Stimulated activated CD8-positive, alpha-beta memory T cell treated with anti-CD3 and anti-CD28 coated beads, Interleukin-2, amount 100 ng/mL, for 1 hour (primary cell): ENCODE measurements at regions not wholly inside any gene's neighbourhood (a gene's known extent, or its start where the extent isn't known, plus 50 kb on each side); places are given as distances from the start of the nearest gene placed in this dataset.

ENCODE experiments used
- DNase-seq, 2 donors: peaks; one replicate each; pipeline ENCODE4 v3.0.0-alpha.2; 2020; ENCODE audit warnings: low read depth in 2 of 2

- DNase-seq, result no peak
Measured at GRCh38 chr10:129101232-129101980, 365.6 kb upstream of the MGMT start.

GRCh38 chr10:129102906-129103693, 363.9 kb upstream of the MGMT start:
- DNase-seq, result no peak

- DNase-seq, result no peak
Measured at GRCh38 chr10:129104266-129105045, 362.6 kb upstream of the MGMT start.

GRCh38 chr10:129105266-129105665, 361.8 kb upstream of the MGMT start:
- DNase-seq, result no peak

DNA sequence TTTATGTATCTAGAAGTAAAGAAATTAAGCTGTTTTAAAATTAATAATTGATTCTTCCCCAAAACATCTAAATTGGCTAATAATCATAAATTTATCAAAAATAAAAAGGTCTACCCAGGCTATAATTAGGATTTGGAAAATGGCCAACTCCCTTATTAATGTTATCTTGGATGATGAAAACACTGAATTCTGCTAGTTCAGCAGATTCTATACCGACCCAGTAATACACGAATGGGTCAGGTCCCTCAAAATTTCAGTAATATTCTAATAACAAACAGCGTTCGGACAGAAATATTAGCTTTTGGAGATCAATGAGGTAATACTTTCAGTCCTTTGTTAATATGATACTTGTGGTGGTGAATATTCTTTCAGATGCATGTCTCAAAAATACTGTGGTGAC, 360.7 kb upstream of the MGMT start:
- no peak for DNase-seq

GRCh38 chr10:129107525-129107924, 359.5 kb upstream of the MGMT start:
- DNase-seq, result no peak

DNA sequence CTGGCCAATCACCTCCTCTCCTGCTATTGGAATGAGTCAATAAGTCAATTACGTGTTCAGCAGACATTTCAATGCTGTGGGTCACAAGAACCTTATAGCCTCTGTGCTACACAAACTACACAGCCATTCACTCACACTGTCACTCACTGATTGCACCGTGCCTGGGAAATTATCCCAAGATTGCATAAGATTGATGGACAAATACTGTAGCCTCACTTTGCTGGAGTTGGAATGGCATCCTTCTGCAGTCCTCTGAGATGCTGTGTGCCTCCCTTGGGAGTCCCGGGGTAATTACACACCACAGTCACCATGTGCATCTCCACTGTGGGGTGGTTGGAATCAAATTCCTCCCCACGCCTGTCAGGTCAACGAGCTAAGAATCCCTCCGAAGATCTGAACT, 358.7 kb upstream of the MGMT start:
- DNase-seq, result no peak

DNA sequence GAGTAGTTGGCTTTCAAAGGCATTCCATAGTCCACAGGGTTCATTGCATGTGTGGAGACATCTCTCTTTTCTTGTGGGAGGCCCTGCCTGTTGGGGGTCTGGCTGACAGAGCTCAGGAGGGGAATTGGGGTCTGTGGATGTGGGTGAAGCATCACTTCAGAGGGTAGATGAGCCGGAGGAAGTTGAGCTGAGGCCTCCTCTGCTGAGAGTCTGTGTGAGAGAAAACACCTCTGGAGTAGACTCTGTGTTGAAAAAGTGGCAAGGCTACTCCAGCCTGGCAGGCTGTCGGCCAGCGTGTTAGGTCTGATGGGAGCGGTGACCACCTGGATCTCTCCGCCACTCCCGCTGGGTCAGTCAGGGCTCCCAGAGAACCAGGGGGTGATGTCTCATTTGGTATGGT, 358.0 kb upstream of the MGMT start:
- no peak for DNase-seq

GRCh38 chr10:129110780-129111179, 356.3 kb upstream of the MGMT start:
- DNase-seq, result no peak

DNA sequence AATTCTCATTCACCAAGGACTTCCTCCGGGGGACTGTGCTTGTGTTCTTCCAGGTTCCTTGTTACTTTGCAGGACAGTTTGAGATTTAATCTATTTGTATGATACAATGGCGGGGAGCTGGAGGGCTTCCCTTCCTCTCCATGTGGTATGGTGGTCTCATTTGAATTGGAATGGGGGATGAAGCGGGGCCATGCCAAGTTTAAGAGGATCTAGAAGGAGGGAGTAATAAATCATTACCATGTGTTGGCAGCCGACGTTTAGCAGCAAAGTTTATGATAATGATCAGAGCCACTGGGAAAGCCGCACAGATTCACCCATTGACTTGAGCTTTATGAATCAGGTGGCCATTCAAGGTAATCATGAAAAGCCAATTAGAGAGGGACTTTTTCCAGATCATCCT, 355.1 kb upstream of the MGMT start:
- no peak for DNase-seq

- no peak for DNase-seq
Measured at GRCh38 chr10:129114588-129114987, 352.5 kb upstream of the MGMT start.

GRCh38 chr10:129116371-129116770, 350.7 kb upstream of the MGMT start:
- DNase-seq, result no peak

GRCh38 chr10:129120441-129120840, 346.6 kb upstream of the MGMT start:
- no peak for DNase-seq

DNA sequence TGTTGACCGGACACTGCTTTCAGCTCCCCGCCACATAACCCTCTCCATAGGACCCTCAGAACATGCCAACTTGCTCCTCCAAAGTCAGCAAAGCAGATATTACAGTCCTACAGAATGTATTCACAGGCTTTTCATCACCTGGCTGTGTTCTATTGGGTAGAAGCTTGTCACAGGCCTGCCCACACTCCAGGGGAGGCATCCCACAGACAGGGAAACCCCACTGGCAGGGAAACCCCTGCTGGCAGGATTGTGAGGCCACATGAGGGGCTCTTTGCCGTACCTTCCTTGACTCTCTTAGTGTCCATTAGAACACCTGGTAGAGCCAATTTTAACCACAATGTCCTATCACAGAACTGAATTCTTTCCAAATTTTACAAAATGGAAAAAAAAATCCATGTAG, 344.2 kb upstream of the MGMT start:
- DNase-seq, result no peak

- DNase-seq, result no peak
Measured at GRCh38 chr10:129123428-129123827, 343.6 kb upstream of the MGMT start.

DNA sequence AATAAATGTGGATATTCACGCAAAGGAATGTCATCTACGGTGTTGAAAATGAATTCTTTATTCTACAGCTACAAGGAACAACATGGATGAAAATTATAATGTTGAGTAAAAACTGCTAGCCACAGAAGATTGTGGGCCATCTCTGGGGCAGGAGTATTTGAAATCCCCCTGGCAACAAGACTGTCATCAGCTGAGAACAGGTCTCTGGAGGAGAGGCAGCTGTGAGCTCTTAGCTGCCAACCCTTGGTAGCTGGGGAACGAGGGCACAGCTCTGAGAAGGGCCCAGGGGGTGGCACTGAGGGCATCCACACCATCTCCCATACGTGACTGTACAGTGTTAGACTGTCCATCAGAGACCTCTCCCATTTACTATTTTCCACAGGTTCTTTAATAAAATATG, 340.1 kb upstream of the MGMT start:
- DNase-seq, result no peak

DNA sequence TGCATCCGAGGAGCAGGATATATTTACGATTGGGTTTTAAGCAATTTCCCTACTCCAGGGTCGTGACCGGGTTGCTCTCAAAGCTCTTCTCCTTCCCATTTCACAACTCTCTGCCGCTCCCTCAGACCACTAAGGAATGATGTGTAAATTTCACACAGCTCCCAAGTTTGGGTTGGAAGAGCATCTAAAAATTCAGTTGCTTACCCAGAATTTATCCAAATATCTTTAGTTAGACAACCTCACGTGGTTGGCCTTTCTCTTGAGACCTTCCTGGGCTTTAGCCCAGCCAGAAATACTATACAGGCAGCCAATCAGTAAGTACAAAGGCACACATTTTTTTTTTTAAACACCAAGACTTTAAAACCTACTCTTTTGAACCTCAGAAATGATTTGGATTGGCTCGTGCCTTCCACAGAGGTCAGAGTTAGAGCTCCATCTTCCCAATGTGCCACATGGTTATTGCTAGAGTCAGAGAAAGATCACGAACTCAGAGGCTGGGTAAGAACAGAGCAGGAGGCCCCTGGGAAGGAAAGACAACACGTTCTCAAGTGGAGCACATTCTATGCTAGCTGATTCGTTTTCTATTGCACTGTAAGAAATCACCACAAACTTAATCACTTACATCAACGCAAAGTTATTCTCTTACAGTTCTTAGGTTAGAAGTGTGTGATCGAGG, 335.4 kb upstream of the MGMT start:
- DNase-seq, result no peak

DNA sequence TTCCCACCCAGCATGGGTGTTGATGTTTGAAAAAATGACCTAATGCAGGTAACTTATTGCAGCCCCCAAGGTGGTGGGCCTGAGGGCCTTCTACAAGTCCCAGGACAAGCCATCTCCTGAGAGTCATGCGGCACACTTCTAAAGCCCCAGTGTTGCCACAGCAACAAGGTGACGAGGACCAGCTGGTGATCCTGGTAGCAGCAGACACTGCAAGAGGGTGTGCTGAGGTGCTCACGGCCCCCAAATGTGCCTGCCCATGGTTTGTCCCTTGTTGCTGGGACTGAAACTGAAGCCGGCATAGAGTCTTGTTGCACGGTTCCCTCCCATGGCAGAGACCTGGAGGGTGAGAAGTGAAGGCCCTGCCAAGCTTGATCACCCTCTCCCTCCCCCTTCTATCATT, 333.2 kb upstream of the MGMT start:
- no peak for DNase-seq

DNA sequence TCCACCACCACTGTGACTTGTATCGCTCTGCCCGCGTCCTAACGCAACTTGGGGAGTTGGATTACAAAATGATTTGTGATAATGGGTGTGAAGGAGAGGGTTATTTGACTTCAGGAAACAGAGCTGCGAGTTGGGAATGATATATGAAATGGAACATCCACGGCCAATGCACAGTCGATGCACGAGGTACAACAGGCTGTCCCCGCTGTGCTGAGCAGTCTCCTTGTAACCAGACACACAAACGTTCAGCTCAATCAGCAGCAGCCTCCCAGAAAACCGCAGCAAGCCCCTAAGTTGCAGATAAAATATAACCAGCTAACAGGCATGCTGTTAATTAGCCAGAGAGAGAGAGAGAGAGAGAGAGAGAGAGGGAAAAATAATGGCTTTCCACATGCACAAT, 332.7 kb upstream of the MGMT start:
- no peak for DNase-seq

- DNase-seq, result no peak
Measured at GRCh38 chr10:129135624-129136023, 331.4 kb upstream of the MGMT start.

DNA sequence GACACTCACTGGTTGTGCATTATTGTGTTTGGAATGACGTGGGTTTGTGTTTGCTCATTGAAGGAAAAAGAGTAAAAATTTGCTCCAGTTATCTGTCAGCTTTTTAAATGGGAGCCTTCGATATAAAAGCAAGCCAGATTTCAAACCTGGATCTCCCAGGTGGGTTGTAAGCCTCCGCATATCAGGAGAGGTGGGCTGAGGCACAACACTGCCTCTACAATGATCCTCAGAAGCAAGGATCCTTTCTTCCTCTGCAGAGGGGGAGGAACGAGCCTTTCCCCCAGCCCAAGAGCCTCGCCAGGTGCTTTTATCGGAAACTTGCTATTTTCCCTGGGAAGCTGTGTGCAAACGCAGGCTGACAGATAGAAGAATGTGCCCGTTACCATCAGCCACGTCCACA, 331.0 kb upstream of the MGMT start:
- DNase-seq, result no peak

- DNase-seq, result no peak
Measured at GRCh38 chr10:129136951-129137350, 330.1 kb upstream of the MGMT start.
